IMR-90 (cell line): ENCODE measurements at regions not wholly inside any gene's neighbourhood (a gene's known extent, or its start where the extent isn't known, plus 50 kb on each side); places are given as distances from the start of the nearest gene placed in this dataset.

Experiments
- ATAC-seq: fragments of 200-7000 bp; cut with Tn5 transposase; 2 replicates; pipeline ENCODE4 v1.9.1; 2020; ENCODE audit warnings: low read depth, mild to moderate bottlenecking, moderate library complexity
- BruUV-seq: library from RNA; stranded (reverse); fragments of 400-500 nt; replicated peaks from 2 replicates; lab custom pipeline; 2021; lab: Mats Ljungman, UMichigan
- CTCF ChIA-PET: fragments of 300-600 bp; formaldehyde crosslinking; extraction: SDS; loops from one replicate; lab custom pipeline; 2021; ENCODE audit warnings: antibody characterized with exemption; lab: Yijun Ruan, JAX
- POLR2A ChIA-PET: fragments of 300-600 bp; sonication (Branson Sonifier 250); formaldehyde crosslinking; loops from one replicate; lab custom pipeline; 2022; ENCODE audit warnings: antibody characterized with exemption; ENCODE audit not compliant: unreplicated experiment; lab: Charles Lee
- DNase-seq: peaks from one replicate; pipeline ENCODE4 v3.0.0; 2013
- H2AFZ ChIP-seq: replicated peaks from 2 replicates; pipeline ENCODE3; 2013; ENCODE audit warnings: low read length, mild to moderate bottlenecking; ENCODE audit not compliant: poor library complexity
- H2AK5ac ChIP-seq: 2 replicates; pipeline ENCODE4 v1.6.1; 2013; ENCODE audit warnings: low read depth, low read length, inconsistent platforms
- H2AK9ac ChIP-seq: replicated peaks from 2 replicates; pipeline ENCODE3; 2013; ENCODE audit warnings: mild to moderate bottlenecking, low read depth, low read length, moderate library complexity; ENCODE audit not compliant: poor library complexity
- H2BK120ac ChIP-seq: 2 replicates; pipeline ENCODE4 v1.6.1; 2013; ENCODE audit warnings: low read depth, low read length, inconsistent platforms
- H2BK15ac ChIP-seq: 3 replicates; pipeline ENCODE4 v1.6.1; 2013; ENCODE audit warnings: low read depth, low read length, inconsistent platforms
- H2BK20ac ChIP-seq: 2 replicates; pipeline ENCODE4 v1.6.1; 2013; ENCODE audit warnings: low read depth, mild to moderate bottlenecking, inconsistent platforms, low read length, moderate library complexity
- H2BK5ac ChIP-seq: 2 replicates; pipeline ENCODE4 v1.6.1; 2013; ENCODE audit warnings: mild to moderate bottlenecking, low read depth, low read length, inconsistent platforms; ENCODE audit not compliant: poor library complexity, severe bottlenecking
- H3K14ac ChIP-seq: replicated peaks from 2 replicates; pipeline ENCODE4 v1.6.1; 2013; ENCODE audit warnings: low read depth, low read length, inconsistent platforms
- H3K18ac ChIP-seq: 2 replicates; pipeline ENCODE4 v1.6.1; 2013; ENCODE audit warnings: low read depth, low read length, control low read depth
- H3K23ac ChIP-seq: 2 replicates; pipeline ENCODE4 v1.6.1; 2013; ENCODE audit warnings: low read depth, low read length, inconsistent platforms
- H3K27ac ChIP-seq: 2 replicates; pipeline ENCODE4 v1.5.1; 2013; ENCODE audit warnings: mild to moderate bottlenecking, control low read depth, low read length; ENCODE audit not compliant: insufficient read depth
- H3K27me3 ChIP-seq: 2 replicates; pipeline ENCODE4 v1.6.1; 2013; ENCODE audit warnings: low read length; ENCODE audit not compliant: control insufficient read depth, insufficient read depth
- H3K36me3 ChIP-seq: 2 replicates; pipeline ENCODE4 v1.6.1; 2013; ENCODE audit warnings: low read length, mixed read lengths; ENCODE audit not compliant: control insufficient read depth, insufficient read depth
- H3K4ac ChIP-seq: 2 replicates; pipeline ENCODE4 v1.6.1; 2013; ENCODE audit warnings: low read depth, low read length, inconsistent platforms
- H3K4me1 ChIP-seq: 2 replicates; pipeline ENCODE4 v1.6.1; 2013; ENCODE audit warnings: low read length, mixed read lengths; ENCODE audit not compliant: control insufficient read depth, insufficient read depth
- H3K4me2 ChIP-seq: 2 replicates; pipeline ENCODE4 v1.6.1; 2013; ENCODE audit warnings: low read depth, mild to moderate bottlenecking, control low read depth, low read length, moderate library complexity
- H3K4me3 ChIP-seq: 2 replicates; pipeline ENCODE4 v1.5.1; 2013; ENCODE audit warnings: low read depth, mild to moderate bottlenecking, control low read depth, low read length, moderate library complexity; ENCODE audit not compliant: insufficient read depth
- H3K56ac ChIP-seq: 2 replicates; pipeline ENCODE4 v1.6.1; 2013; ENCODE audit warnings: low read length, inconsistent platforms; ENCODE audit not compliant: insufficient read depth; ENCODE audit errors: extremely low read depth
- H3K79me1 ChIP-seq, 2 experiments: 2 replicates each; pipeline ENCODE4 v1.6.1; 2013; ENCODE audit warnings: low read length in 2 of 2, inconsistent platforms in 1 of 2, low read depth in 1 of 2
- H3K9ac ChIP-seq: 2 replicates; pipeline ENCODE4 v1.6.1; 2013; ENCODE audit warnings: low read depth, low read length, control low read depth
- H3K9me1 ChIP-seq: 2 replicates; pipeline ENCODE4 v1.6.1; 2013; ENCODE audit warnings: low read length, inconsistent platforms; ENCODE audit not compliant: insufficient read depth
- H3K9me3 ChIP-seq: 2 replicates; pipeline ENCODE4 v1.6.1; 2013; ENCODE audit warnings: low read length; ENCODE audit not compliant: control insufficient read depth, insufficient read depth
- H4K20me1 ChIP-seq: 2 replicates; pipeline ENCODE4 v1.6.1; 2013; ENCODE audit warnings: low read length, inconsistent platforms; ENCODE audit not compliant: insufficient read depth
- H4K5ac ChIP-seq: 2 replicates; pipeline ENCODE4 v1.6.1; 2013; ENCODE audit warnings: mild to moderate bottlenecking, low read depth, low read length, control low read depth
- H4K8ac ChIP-seq, 2 experiments: 2 replicates each; pipeline ENCODE4 v1.6.1; 2013; ENCODE audit warnings: low read depth in 2 of 2, low read length in 2 of 2, control low read depth in 1 of 2, inconsistent platforms in 1 of 2
- H4K91ac ChIP-seq: 2 replicates; pipeline ENCODE4 v1.6.1; 2013; ENCODE audit warnings: low read depth, low read length, inconsistent platforms; ENCODE audit not compliant: insufficient read depth
- CEBPB ChIP-seq: IDR thresholded peaks from 2 replicates; pipeline ENCODE4 v1.6.1; 2012; ENCODE audit warnings: low read depth, low read length, improper control_type of control experiment
- CHD1 ChIP-seq: IDR thresholded peaks from 2 replicates; pipeline ENCODE4 v1.6.1; 2012; ENCODE audit warnings: low read depth, low read length, improper control_type of control experiment
- FOS ChIP-seq: fragments of 150-350 bp; IDR thresholded peaks from 2 replicates; pipeline ENCODE4 v1.6.1; 2016; ENCODE audit warnings: low read depth, low read length
- NFE2L2 ChIP-seq: fragments of 150-350 bp; IDR thresholded peaks from 2 replicates; pipeline ENCODE4 v1.6.1; 2016; ENCODE audit warnings: low read depth, mild to moderate bottlenecking, low read length
- POLR2A ChIP-seq: IDR thresholded peaks from 2 replicates; pipeline ENCODE4 v1.6.1; 2012; ENCODE audit warnings: mild to moderate bottlenecking, low read depth, low read length
- RAD21 ChIP-seq: IDR thresholded peaks from 2 replicates; pipeline ENCODE4 v1.6.1; 2012; ENCODE audit warnings: low read length, improper control_type of control experiment
- RFX5 ChIP-seq: IDR thresholded peaks from 2 replicates; pipeline ENCODE4 v1.8.0; 2012; ENCODE audit warnings: low read depth, mild to moderate bottlenecking, low read length, moderate library complexity
- SMC3 ChIP-seq: fragments of 150-350 bp; IDR thresholded peaks from 2 replicates; pipeline ENCODE4 v1.6.1; 2016; ENCODE audit warnings: low read depth, mild to moderate bottlenecking, antibody characterized with exemption, low read length, moderate library complexity
- WGBS, 2 experiments: methylation state at CpG; one replicate each; pipeline versions ENCODE4 v1.1.5 to v1.1.7; 2013; ENCODE audit warnings: missing lambda C conversion rate in 2 of 2; ENCODE audit not compliant: insufficient read length in 1 of 2; ENCODE audit errors: extremely low coverage in 2 of 2; 5-methylcytosine and 5-hydroxymethylcytosine counted together
- dilution Hi-C: fragments of 300-500 bp; cut with HindIII; formaldehyde crosslinking; loops from one replicate; pipeline ENCODE4 v1.14.3; 2018; ENCODE audit warnings: low sequenced_read_pairs; ENCODE audit not compliant: unreplicated experiment
- in situ Hi-C: fragments of 300-500 bp; cut with MboI; formaldehyde crosslinking; loops from 3 replicates; pipeline ENCODE4 v1.14.3; 2019; ENCODE audit warnings: low sequenced_read_pairs, inconsistent platforms, mixed read lengths
- intact Hi-C: fragments of 100-400 bp; cut with micrococcal nuclease; formaldehyde crosslinking; loops from 2 replicates; pipeline ENCODE4 v1.10.0; 2022
- TF ChIP-seq, protein P1 (sequence below): fragments of 150-350 bp; IDR thresholded peaks from 2 replicates; pipeline ENCODE4 v1.6.1; 2017; ENCODE audit warnings: mild to moderate bottlenecking, antibody characterized with exemption, low read length, low read depth
- TF ChIP-seq, protein P2 (sequence below): fragments of 150-350 bp; IDR thresholded peaks from 2 replicates; pipeline ENCODE4 v1.6.1; 2016; ENCODE audit warnings: low read depth, mild to moderate bottlenecking, low read length, moderate library complexity, borderline replicate concordance
- TF ChIP-seq, protein P3 (sequence below): conservative IDR thresholded peaks from 2 replicates; pipeline ENCODE4 v1.5.1; 2012; ENCODE audit warnings: mild to moderate bottlenecking, low read depth, low read length, improper control_type of control experiment

DNA sequence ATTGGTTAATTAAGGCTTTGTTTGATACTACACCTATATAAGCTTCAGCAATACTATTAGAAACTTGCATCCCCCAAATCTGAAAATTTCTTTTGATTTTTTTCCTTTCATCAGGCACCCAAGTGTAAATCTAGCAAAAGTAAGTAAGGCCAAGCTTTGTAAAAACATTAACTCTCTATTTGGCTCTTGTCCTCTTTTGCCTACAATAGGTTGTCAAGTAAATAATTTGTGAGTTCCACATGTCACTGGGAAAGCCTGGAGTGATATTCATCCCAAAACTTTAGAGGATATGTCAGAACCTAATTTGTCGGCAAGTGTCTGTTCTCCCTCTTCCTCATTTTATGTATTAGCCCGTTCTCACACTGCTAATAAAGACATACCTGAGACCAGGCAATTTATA lies 492.4 kb downstream of the IPMK start:
- no peak for DNase-seq
- Histone ChIP-seq H3K14ac (no peak overlapping the region), H4K8ac (no peak overlapping the region), H3K9ac (no peak overlapping the region), H3K9me1 (no peaks in the 10 kb centered on the region), H3K9me3 (no peaks in the 10 kb centered on the region), H2BK15ac (no peak overlapping the region), H2BK5ac (no peak overlapping the region), H2AFZ (no peak overlapping the region), H3K79me1 (no peaks in the 10 kb centered on the region), H3K4me2 (no peak overlapping the region), H2BK20ac (no peak overlapping the region), H3K23ac (no peak overlapping the region), H3K4me1 (no peaks in the 10 kb centered on the region), H4K20me1 (no peaks in the 10 kb centered on the region), H4K5ac (no peak overlapping the region), H4K91ac (no peak overlapping the region), H3K56ac (no peak overlapping the region), H3K27me3 (no peaks in the 10 kb centered on the region), H3K27ac (no peak overlapping the region), H2BK120ac (no peak overlapping the region), H3K4ac (no peak overlapping the region), H3K18ac (no peak overlapping the region), H3K4me3 (no peak overlapping the region), H2AK9ac (no peak overlapping the region), H2AK5ac (no peak overlapping the region), H3K36me3 (no peaks in the 10 kb centered on the region)
- in situ Hi-C loops = no loop called here
- intact Hi-C loops = no loop called here
- dilution Hi-C loops = no loop called here
- no CpG with 5 or more reads among the region's 2 CpGs for WGBS, 2 experiments
- ChIA-PET CTCF (no interaction called here), POLR2A (no interaction called here)
- TF ChIP-seq, protein P1, sequence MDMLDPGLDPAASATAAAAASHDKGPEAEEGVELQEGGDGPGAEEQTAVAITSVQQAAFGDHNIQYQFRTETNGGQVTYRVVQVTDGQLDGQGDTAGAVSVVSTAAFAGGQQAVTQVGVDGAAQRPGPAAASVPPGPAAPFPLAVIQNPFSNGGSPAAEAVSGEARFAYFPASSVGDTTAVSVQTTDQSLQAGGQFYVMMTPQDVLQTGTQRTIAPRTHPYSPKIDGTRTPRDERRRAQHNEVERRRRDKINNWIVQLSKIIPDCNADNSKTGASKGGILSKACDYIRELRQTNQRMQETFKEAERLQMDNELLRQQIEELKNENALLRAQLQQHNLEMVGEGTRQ = no peak
- TF ChIP-seq POLR2A (no peak), NFE2L2 (no peak), RAD21 (no peak), SMC3 (no peak), CEBPB (no peak), RFX5 (no peak), FOS (no peak), CHD1 (no peak)
- TF ChIP-seq, protein P2, sequence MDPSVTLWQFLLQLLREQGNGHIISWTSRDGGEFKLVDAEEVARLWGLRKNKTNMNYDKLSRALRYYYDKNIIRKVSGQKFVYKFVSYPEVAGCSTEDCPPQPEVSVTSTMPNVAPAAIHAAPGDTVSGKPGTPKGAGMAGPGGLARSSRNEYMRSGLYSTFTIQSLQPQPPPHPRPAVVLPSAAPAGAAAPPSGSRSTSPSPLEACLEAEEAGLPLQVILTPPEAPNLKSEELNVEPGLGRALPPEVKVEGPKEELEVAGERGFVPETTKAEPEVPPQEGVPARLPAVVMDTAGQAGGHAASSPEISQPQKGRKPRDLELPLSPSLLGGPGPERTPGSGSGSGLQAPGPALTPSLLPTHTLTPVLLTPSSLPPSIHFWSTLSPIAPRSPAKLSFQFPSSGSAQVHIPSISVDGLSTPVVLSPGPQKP = no peak
- TF ChIP-seq, protein P3, sequence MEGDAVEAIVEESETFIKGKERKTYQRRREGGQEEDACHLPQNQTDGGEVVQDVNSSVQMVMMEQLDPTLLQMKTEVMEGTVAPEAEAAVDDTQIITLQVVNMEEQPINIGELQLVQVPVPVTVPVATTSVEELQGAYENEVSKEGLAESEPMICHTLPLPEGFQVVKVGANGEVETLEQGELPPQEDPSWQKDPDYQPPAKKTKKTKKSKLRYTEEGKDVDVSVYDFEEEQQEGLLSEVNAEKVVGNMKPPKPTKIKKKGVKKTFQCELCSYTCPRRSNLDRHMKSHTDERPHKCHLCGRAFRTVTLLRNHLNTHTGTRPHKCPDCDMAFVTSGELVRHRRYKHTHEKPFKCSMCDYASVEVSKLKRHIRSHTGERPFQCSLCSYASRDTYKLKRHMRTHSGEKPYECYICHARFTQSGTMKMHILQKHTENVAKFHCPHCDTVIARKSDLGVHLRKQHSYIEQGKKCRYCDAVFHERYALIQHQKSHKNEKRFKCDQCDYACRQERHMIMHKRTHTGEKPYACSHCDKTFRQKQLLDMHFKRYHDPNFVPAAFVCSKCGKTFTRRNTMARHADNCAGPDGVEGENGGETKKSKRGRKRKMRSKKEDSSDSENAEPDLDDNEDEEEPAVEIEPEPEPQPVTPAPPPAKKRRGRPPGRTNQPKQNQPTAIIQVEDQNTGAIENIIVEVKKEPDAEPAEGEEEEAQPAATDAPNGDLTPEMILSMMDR = no peak
- ATAC-seq = no peak
- BruUV-seq = no TSS peak
